GM20431 (cell line): ENCODE measurements at regions not wholly inside any gene's neighbourhood (a gene's known extent, or its start where the extent isn't known, plus 50 kb on each side); places are given as distances from the start of the nearest gene placed in this dataset.

Experiments used
- in situ Hi-C: fragments of 300-500 bp; cut with MseI, MboI; formaldehyde crosslinking; loops from one replicate; pipeline ENCODE4 v1.15.0; 2020; ENCODE audit warnings: low sequenced_read_pairs; ENCODE audit not compliant: unreplicated experiment

GRCh38 chr7:46233585-46234329 is 312.7 kb upstream of the IGFBP3 start:
- in situ Hi-C loops: no loop called here

GRCh38 chr7:46230990-46231305 is 309.9 kb upstream of the IGFBP3 start:
- in situ Hi-C loops: no loop called here

- in situ Hi-C loops: no loop called here
Measured at GRCh38 chr7:46230298-46230989, 309.4 kb upstream of the IGFBP3 start.

GRCh38 chr7:46229409-46229808 is 308.3 kb upstream of the IGFBP3 start:
- in situ Hi-C loops: no loop called here

- in situ Hi-C loops: no loop called here
Measured at GRCh38 chr7:46226860-46227259, 305.8 kb upstream of the IGFBP3 start.

GRCh38 chr7:46224363-46224762 is 303.3 kb upstream of the IGFBP3 start:
- in situ Hi-C loops: loop anchor here (25.0 kb wide), 1 partner anchor 138 kb away; no protein-coding TSS in a partner anchor

GRCh38 chr7:46220066-46220630 is 299.1 kb upstream of the IGFBP3 start:
- in situ Hi-C loops: loop anchor here (25.0 kb wide), 1 partner anchor 142 kb away; no protein-coding TSS in a partner anchor

- in situ Hi-C loops: loop anchor here (25.0 kb wide), 1 partner anchor 144 kb away; no protein-coding TSS in a partner anchor
Measured at GRCh38 chr7:46218461-46219200, 297.6 kb upstream of the IGFBP3 start.

GRCh38 chr7:46215987-46216567 is 295.0 kb upstream of the IGFBP3 start:
- in situ Hi-C loops: loop anchor here (25.0 kb wide), 1 partner anchor 146 kb away; no protein-coding TSS in a partner anchor

GRCh38 chr7:46214526-46214925 is 293.5 kb upstream of the IGFBP3 start:
- in situ Hi-C loops: loop anchor here (25.0 kb wide), 1 partner anchor 148 kb away; no protein-coding TSS in a partner anchor

GRCh38 chr7:46213154-46213537 is 292.1 kb upstream of the IGFBP3 start:
- in situ Hi-C loops: loop anchor here (25.0 kb wide), 1 partner anchor 149 kb away; no protein-coding TSS in a partner anchor

GRCh38 chr7:46212425-46213153 is 291.5 kb upstream of the IGFBP3 start:
- in situ Hi-C loops: loop anchor here (25.0 kb wide), 1 partner anchor 150 kb away; no protein-coding TSS in a partner anchor

GRCh38 chr7:46210467-46210866 is 289.4 kb upstream of the IGFBP3 start:
- in situ Hi-C loops: loop anchor here (25.0 kb wide), 1 partner anchor 152 kb away; no protein-coding TSS in a partner anchor

- in situ Hi-C loops: loop anchor here (25.0 kb wide), 1 partner anchor 153 kb away; no protein-coding TSS in a partner anchor
Measured at GRCh38 chr7:46209611-46210388, 288.7 kb upstream of the IGFBP3 start.

- in situ Hi-C loops: loop anchor here (25.0 kb wide), 1 partner anchor 153 kb away; no protein-coding TSS in a partner anchor
Measured at GRCh38 chr7:46208635-46209525, 287.8 kb upstream of the IGFBP3 start.

- in situ Hi-C loops: loop anchor here (25.0 kb wide), 1 partner anchor 154 kb away; no protein-coding TSS in a partner anchor
Measured at GRCh38 chr7:46207931-46208634, 287.0 kb upstream of the IGFBP3 start.
